ENCODE measurements at regions not wholly inside any gene's neighbourhood (a gene's known extent, or its start where the extent isn't known, plus 50 kb on each side); places are given as distances from the start of the nearest gene placed in this dataset.

DNA sequence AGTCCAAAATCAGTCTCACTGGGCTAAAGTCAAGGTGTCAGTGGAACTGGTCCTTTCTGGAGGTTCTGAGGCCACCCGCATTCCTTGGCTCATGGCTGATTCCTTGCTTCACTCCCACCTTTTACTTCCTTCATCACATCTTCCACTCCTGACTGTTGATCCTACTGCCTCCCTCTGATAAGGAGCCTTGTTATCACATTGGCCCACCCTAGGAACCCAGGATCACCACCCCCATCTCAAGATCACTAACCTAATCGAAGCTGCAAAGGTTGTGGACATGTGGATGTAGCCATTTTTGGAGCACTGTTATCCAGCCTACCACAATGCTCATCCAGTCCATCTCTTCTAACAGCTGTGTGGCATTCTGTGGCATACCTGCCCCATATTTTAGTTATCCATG is 87.2 kb downstream of the TNFAIP3 start:
- in situ Hi-C loops (cut with HindIII; ENCODE audit: low pct_unique_long_range_greater_than_20kb, low sequenced_read_pairs) = no loop called here
- TF ChIP-seq JUND (IDR thresholded peaks at IDR 0.05; ENCODE audit: low read depth) = no peak
- no peak for DNase-seq (ENCODE audit: low read depth in 1 of 2, low spot score in 1 of 2)

DNA sequence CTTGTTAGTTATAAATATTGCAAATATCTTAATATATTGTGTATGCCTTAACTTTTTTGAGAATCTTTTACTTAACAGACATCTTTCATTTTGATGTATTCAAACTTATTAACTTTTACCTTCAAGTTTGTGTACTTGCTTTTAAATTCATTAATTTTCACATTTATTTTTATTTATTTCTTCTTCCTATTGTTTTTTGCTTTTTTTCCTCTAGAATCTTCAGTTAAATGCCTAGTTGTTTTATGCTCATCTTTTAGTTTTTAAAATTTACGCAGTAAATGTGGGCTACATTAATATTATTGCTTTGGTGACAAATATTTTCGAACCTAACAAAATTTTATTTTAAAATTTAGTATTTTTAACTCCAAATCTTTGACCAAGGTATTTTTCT is 89.0 kb downstream of the TNFAIP3 start:
- DNase-seq (ENCODE audit: low read depth in 1 of 2, low spot score in 1 of 2) = no peak
- no peak for TF ChIP-seq JUND (IDR thresholded peaks at IDR 0.05; ENCODE audit: low read depth)
- in situ Hi-C loops (cut with HindIII; ENCODE audit: low pct_unique_long_range_greater_than_20kb, low sequenced_read_pairs) = no loop called here

DNA sequence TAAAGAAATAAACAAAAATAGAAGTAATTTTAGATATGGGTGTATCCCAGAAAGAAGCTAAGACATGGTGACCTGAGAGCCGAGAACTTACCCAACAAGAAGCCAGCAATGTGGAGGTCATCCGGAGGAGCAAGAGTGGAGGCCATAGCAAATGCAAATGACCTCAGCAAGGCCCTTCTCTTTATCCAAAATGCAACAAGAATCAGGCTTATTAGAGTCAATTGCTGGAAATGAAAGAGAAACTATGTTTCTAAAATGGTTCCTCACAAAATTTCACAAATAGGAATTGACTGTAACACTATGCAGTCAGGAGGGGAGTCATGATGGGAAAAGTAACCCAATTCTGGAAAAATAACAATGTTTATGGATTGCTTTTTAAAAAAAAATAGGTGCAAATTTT is 90.4 kb downstream of the TNFAIP3 start:
- in situ Hi-C loops (cut with HindIII; ENCODE audit: low pct_unique_long_range_greater_than_20kb, low sequenced_read_pairs) = no loop called here
- no peak for TF ChIP-seq JUND (IDR thresholded peaks at IDR 0.05; ENCODE audit: low read depth)
- no peak for DNase-seq (ENCODE audit: low read depth in 1 of 2, low spot score in 1 of 2)

DNA sequence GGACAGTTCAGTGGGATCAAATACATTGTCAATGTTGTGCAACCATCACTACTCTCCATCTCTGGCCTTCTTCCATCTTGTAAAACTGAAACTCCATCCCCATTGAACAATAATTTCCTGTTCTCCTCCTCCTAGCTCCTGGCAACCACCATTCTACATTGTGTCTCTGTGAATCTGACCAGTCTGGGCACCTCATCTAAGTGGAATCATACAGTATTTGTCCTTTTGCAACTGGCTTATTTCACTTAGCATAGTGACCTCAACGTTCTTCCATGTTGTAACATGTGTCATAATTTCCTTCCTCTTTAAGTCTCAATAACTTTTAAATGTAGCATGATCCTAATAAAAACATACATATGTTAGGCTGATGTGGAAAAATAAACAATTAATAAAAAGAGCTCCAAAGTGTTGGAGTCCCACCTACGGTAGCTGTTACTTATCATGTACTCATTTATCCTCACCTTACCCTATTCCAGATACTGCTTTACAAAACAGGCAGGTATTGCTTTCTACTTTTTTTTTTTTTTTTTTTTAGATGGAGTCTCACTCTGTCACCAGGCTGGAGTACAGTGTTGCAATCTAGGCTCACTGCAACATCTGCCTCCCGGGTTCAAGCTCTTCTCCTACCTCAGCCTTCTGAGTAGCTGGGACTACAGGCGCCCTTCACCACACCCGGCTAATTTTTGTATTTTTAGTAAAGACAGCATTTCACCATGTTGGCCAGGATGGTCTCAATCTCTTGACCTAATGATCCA is 91.9 kb downstream of the TNFAIP3 start:
- no peak for TF ChIP-seq JUND (IDR thresholded peaks at IDR 0.05; ENCODE audit: low read depth)
- DNase-seq (ENCODE audit: low read depth in 1 of 2, low spot score in 1 of 2) = no peak
- in situ Hi-C loops (cut with HindIII; ENCODE audit: low pct_unique_long_range_greater_than_20kb, low sequenced_read_pairs) = no loop called here

DNA sequence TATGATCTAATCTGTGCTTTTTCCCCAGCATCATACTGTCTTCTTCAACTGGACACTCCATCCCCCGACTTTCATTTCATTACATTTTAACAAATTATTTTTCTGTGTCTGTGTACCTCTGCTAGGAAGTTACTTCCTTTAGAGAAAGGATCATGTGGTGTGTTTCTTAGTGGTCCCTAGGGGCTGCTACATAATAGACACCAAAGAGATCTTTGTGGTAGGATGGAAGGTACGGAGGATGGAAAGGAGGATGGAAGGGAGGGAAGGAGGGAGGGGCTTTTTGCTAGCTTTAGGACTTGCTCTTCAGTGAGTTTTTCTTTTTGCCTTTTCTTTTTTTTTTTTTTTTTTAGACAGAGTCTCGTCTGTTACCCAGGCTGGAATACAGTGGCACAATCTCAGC is 95.7 kb downstream of the TNFAIP3 start:
- no peak for DNase-seq (ENCODE audit: low read depth in 1 of 2, low spot score in 1 of 2)
- in situ Hi-C loops (cut with HindIII; ENCODE audit: low pct_unique_long_range_greater_than_20kb, low sequenced_read_pairs) = no loop called here
- no peak for TF ChIP-seq JUND (IDR thresholded peaks at IDR 0.05; ENCODE audit: low read depth)

DNA sequence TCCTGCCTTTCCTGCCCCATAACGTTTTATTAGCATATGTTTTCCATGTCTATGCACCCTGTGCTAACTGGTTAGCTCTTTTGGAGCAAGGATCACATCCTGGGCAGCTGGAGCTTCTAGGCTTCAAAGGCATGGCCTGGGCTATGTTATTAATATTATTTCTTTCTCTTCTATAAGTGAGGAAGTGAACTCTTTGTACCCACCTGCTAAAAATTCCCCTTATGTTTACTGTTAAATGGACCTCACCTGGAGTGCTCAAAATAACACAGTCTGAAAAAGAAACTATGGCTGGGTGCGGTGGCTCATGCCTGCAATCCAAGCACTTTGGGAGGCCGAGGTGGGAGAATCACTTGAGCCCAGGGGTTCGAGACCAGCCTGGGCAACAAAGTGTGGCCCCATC is 97.8 kb downstream of the TNFAIP3 start:
- no peak for TF ChIP-seq JUND (IDR thresholded peaks at IDR 0.05; ENCODE audit: low read depth)
- DNase-seq (ENCODE audit: low read depth in 1 of 2, low spot score in 1 of 2) = no peak
- in situ Hi-C loops (cut with HindIII; ENCODE audit: low pct_unique_long_range_greater_than_20kb, low sequenced_read_pairs) = no loop called here

DNA sequence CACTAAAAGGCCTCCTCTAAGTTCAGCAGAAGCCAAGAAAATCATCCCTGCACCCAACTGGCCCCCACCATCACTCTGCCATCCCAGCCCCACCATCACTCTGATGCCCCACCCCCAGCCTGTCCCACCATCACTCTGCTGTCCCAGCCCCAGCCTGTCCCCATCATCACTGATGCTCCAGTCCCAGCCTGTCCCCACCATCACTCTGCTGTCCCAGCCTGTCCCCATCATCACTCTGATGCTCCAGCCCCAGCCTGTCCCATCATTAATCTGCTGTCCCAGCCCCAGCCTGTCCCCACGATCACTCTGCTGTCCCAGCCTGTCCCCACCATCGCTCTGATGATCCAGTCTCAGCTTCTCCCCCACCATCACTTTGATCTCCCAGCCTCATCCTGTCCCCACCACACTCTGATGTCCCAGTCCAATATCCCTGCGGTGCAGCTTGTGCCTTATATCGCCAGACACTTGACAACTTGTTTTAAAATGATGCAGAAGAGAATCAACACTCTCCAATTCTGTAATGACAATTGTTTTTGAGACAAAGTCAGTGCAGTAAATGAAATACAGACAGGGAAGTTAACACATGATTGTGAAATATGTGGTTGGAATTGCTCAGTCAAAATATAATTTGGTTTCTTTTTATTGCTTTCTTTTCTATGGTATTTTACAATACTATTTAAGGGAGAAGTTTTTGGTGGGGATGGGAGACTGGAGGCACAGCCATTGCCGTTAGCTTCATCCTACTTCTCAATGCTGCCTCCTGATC is 100.8 kb downstream of the TNFAIP3 start:
- in situ Hi-C loops (cut with HindIII; ENCODE audit: low pct_unique_long_range_greater_than_20kb, low sequenced_read_pairs) = no loop called here
- DNase-seq (ENCODE audit: low read depth in 1 of 2, low spot score in 1 of 2) = no peak
- TF ChIP-seq JUND (IDR thresholded peaks at IDR 0.05; ENCODE audit: low read depth) = no peak

DNA sequence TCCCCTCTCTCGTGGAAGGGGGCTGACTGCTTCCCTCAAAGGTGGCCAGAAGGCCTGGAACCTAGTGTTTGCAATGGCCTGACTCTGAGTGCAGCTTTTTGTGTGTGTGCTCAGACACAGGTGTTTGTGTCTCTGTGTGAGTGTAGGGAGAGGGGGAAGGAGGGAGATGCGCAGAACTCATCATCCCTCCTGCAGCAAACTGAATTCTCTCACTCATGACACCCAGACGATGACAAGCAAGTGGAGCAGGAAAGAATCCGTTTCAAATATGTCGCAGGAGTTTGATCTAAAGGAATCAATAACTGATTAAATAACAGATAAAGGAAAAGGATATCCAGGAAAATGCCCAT is 101.4 kb downstream of the TNFAIP3 start:
- DNase-seq (ENCODE audit: low read depth in 1 of 2, low spot score in 1 of 2) = no peak
- no peak for TF ChIP-seq JUND (IDR thresholded peaks at IDR 0.05; ENCODE audit: low read depth)
- in situ Hi-C loops (cut with HindIII; ENCODE audit: low pct_unique_long_range_greater_than_20kb, low sequenced_read_pairs) = no loop called here

DNA sequence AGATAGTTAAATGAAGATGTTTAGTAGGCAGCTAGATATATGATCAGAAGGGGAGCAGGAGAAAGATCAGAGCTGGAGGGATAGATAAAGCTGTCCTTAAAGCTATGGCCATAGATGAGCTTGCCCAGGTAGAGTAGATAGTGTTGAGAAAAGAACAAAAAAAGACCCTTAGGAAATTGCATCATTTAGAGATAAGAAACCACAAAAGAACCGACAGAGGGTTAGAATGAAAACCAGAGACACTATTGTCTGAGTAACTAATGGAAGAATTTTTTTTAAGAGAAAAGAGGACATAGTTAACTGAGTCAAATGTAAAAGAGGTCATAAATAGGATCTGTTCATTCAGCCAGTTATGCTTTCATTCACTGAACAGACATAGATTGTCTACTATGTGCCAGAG is 101.8 kb downstream of the TNFAIP3 start:
- no peak for TF ChIP-seq JUND (IDR thresholded peaks at IDR 0.05; ENCODE audit: low read depth)
- DNase-seq (ENCODE audit: low read depth in 1 of 2, low spot score in 1 of 2) = no peak
- in situ Hi-C loops (cut with HindIII; ENCODE audit: low pct_unique_long_range_greater_than_20kb, low sequenced_read_pairs) = no loop called here

DNA sequence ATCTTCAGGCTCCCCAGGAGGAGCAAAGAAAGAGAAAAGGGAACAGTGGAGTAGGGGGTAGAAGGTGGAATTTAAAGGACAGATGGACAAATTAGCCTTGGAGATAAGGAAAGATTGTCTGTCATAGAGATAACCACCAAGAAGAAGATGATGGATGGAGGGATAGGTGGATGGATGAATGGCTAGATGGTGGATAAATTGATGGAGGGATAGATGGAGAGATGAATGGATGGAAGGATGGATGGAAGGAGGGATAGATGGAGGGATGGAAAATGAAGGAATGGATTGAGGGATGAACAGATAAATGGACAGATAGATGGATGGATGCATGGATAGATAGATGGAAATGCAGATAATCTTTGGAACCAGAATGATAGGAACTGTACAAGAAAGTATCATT is 102.8 kb downstream of the TNFAIP3 start:
- in situ Hi-C loops (cut with HindIII; ENCODE audit: low pct_unique_long_range_greater_than_20kb, low sequenced_read_pairs) = no loop called here
- no peak for TF ChIP-seq JUND (IDR thresholded peaks at IDR 0.05; ENCODE audit: low read depth)
- no peak for DNase-seq (ENCODE audit: low read depth in 1 of 2, low spot score in 1 of 2)

DNA sequence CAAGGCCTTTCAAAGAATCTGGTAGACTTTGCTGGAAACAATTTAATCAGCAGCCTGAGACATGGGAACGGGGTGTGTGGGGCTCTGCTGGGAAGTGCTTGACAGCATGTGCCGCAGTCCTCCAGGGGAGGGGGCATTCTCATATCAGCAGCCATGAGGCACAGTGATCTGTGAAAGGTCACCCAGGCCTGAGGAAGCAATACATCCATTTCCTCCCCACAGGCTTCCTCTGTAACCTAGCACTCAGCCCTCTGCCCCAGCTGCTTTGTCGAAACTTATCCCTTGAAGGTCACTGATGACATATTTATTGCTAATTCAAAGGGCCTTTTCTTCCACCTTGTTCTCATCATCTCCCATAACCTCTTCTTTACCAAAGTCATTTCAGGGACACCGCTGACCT is 103.3 kb downstream of the TNFAIP3 start:
- DNase-seq (ENCODE audit: low read depth in 1 of 2, low spot score in 1 of 2) = no peak
- TF ChIP-seq JUND (IDR thresholded peaks at IDR 0.05; ENCODE audit: low read depth) = no peak
- in situ Hi-C loops (cut with HindIII; ENCODE audit: low pct_unique_long_range_greater_than_20kb, low sequenced_read_pairs) = no loop called here

DNA sequence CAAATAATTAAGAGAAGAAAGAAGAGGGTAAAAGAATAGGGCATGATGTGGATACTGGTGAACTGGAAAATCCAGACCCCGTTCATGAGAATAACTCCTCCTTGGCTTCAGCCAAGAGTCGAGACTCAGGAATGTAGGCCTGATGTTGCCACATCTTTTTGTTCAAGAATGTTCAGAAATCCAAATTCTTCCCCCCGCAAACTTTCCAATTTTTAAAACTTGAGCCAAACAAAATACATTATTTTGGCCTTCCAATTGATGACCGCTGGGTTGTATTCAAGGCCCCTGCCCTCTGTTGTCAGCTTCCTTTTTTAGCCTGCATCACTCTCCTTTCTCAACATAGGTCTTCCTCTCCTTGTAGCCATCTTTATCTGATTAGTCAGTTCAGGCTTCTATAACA is 106.1 kb downstream of the TNFAIP3 start:
- DNase-seq (ENCODE audit: low read depth in 1 of 2, low spot score in 1 of 2) = no peak
- in situ Hi-C loops (cut with HindIII; ENCODE audit: low pct_unique_long_range_greater_than_20kb, low sequenced_read_pairs) = no loop called here
- no peak for TF ChIP-seq JUND (IDR thresholded peaks at IDR 0.05; ENCODE audit: low read depth)

DNA sequence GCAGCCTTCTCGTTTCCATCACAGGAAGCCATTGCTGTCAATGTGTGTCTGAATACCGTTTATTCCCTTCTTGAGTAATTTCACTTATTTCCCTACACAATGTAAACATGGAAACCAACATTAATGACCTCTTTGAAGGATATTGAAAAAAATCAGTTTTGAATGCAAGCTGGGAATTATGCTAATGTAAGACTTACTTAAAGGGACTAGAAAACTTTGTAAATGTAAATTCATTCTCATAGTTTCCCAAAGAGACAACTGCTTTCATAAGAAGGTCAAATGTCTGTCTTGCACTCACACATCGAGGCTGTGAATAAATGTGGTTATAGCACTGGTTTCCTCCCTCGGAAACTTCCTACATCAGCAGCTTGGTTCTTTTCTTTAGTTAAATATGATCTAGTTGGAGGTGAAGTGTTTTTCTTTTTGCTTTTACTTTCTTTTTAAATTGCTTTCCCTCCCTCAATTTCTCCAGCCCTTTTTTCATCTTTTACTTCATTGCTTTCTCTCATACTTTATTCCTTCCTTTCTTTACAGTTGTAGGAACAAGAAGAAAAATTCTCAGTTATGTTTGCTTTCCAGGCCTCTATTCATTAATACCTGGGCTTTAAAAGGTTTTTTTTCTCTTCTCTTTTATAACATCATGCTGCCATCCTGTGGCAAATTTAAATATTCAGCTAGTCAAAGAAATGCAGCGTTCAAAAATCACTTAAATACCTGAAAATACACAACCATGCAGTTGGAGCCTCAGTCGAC is 108.3 kb downstream of the TNFAIP3 start:
- in situ Hi-C loops (cut with HindIII; ENCODE audit: low pct_unique_long_range_greater_than_20kb, low sequenced_read_pairs) = no loop called here
- no peak for TF ChIP-seq JUND (IDR thresholded peaks at IDR 0.05; ENCODE audit: low read depth)
- peak in 1 of 2 experiments; percentile 16 for DNase-seq (ENCODE audit: low read depth in 1 of 2, low spot score in 1 of 2)
